SK-N-SH treated with all-trans-retinoic acid at 6 μM for 48 hours (cell line): ENCODE measurements at regions not wholly inside any gene's neighbourhood (a gene's known extent, or its start where the extent isn't known, plus 50 kb on each side); places are given as distances from the start of the nearest gene placed in this dataset.

ENCODE experiments used
- BACH2 ChIP-seq: fragments of 250-450 bp; sonication (Bioruptor Pico); IDR thresholded peaks from 2 replicates; pipeline ENCODE4 v1.9.0; 2021; ENCODE audit warnings: mild to moderate bottlenecking, borderline replicate concordance
- RARB ChIP-seq: fragments of 250-450 bp; sonication (Bioruptor Pico); IDR thresholded peaks from 2 replicates; pipeline ENCODE4 v1.8.0; 2021; ENCODE audit warnings: mild to moderate bottlenecking, moderate library complexity

DNA sequence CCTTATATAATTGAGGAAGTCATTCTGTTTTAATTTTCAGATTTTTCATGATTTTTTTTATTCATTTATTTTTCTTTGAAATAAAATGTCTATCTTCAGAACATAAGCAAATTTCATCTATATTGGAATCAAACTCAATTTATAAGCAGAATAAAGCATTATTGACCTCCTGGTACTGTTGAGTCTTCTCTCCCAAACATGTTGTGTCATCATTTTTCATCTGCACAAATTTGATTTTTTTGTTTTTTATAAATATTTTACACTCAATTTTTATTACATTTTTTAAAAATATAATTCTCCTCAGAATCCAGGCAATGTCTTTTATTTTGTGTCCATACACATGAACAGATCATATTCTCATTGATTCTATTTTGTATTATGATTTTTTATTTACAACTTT lies 2363.9 kb downstream of the TP53TG3F start:
- TF ChIP-seq BACH2 (CRISPR knock-in tag) (no peak), RARB (CRISPR knock-in tag) (no peak)
